Brain microvascular endothelial cell (primary cell): ENCODE measurements at regions not wholly inside any gene's neighbourhood (a gene's known extent, or its start where the extent isn't known, plus 50 kb on each side); places are given as distances from the start of the nearest gene placed in this dataset.

Experiments used
- DNase-seq: peaks from one replicate; pipeline ENCODE4 v3.0.0-alpha.2; 2020
- H3K27ac ChIP-seq: fragments of 250-450 bp; sonication (Bioruptor Pico); 2 replicates; pipeline ENCODE4 v1.5.1; 2020; ENCODE audit warnings: mild to moderate bottlenecking, moderate library complexity
- H3K27me3 ChIP-seq: fragments of 250-450 bp; sonication (Bioruptor Pico); replicated peaks from 2 replicates; pipeline ENCODE4 v1.5.1; 2020; ENCODE audit warnings: mild to moderate bottlenecking
- H3K36me3 ChIP-seq: fragments of 250-450 bp; sonication (Bioruptor Pico); replicated peaks from 2 replicates; pipeline ENCODE4 v1.5.1; 2020; ENCODE audit warnings: mild to moderate bottlenecking
- H3K4me3 ChIP-seq: 2 replicates; pipeline ENCODE4 v1.5.1; 2011; ENCODE audit warnings: low read depth, mild to moderate bottlenecking, control low read depth, low read length, moderate library complexity
- CTCF ChIP-seq: IDR thresholded peaks from 2 replicates; pipeline ENCODE4 v1.5.1; 2011; ENCODE audit warnings: low read depth, mild to moderate bottlenecking, moderate library complexity, low read length, control low read depth, inconsistent platforms; ENCODE audit errors: missing control alignments
- in situ Hi-C: cut with HindIII; loops from 2 replicates; pipeline ENCODE4 v1.10.0; 2017; ENCODE audit warnings: low sequenced_read_pairs, low pct_ligation_motif_present

- Histone ChIP-seq H3K4me3 (no peak overlapping the region), H3K36me3 (no peaks in the 10 kb centered on the region), H3K27ac (no peak overlapping the region), H3K27me3 (no peaks in the 10 kb centered on the region)
- TF ChIP-seq CTCF: no peak
- DNase-seq: no peak
- in situ Hi-C loops: no loop called here
Observed at GRCh38 chr4:179583221-179583620, 2141.0 kb upstream of the AGA start.

GRCh38 chr4:179584101-179584500 is 2141.9 kb upstream of the AGA start:
- TF ChIP-seq CTCF: no peak
- in situ Hi-C loops: no loop called here
- Histone ChIP-seq H3K4me3 (no peak overlapping the region), H3K27ac (no peak overlapping the region), H3K27me3 (no peaks in the 10 kb centered on the region), H3K36me3 (no peaks in the 10 kb centered on the region)
- DNase-seq: no peak

- Histone ChIP-seq H3K4me3 (no peak overlapping the region), H3K36me3 (no peaks in the 10 kb centered on the region), H3K27ac (no peak overlapping the region), H3K27me3 (no peaks in the 10 kb centered on the region)
- in situ Hi-C loops: no loop called here
- no peak for DNase-seq
- no peak for TF ChIP-seq CTCF
Observed at GRCh38 chr4:179585761-179586160, 2143.5 kb upstream of the AGA start.

GRCh38 chr4:179586460-179586859 is 2144.2 kb upstream of the AGA start:
- DNase-seq: peak; percentile 18
- in situ Hi-C loops: no loop called here
- Histone ChIP-seq H3K27ac (no peak overlapping the region), H3K4me3 (no peak overlapping the region), H3K36me3 (no peaks in the 10 kb centered on the region), H3K27me3 (no peaks in the 10 kb centered on the region)
- no peak for TF ChIP-seq CTCF

- peak; percentile 75 for DNase-seq
- peak overlapping the region; percentile 13 for H3K27ac ChIP-seq
- in situ Hi-C loops: no loop called here
- no peaks in the 10 kb centered on the region for H3K36me3 ChIP-seq
- H3K4me3 ChIP-seq: no peak overlapping the region
- H3K27me3 ChIP-seq: no peaks in the 10 kb centered on the region
- TF ChIP-seq CTCF: no peak
Observed at GRCh38 chr4:179595671-179596410, 2153.6 kb upstream of the AGA start.

GRCh38 chr4:179596621-179597020 is 2154.4 kb upstream of the AGA start:
- Histone ChIP-seq H3K27ac (no peak overlapping the region), H3K4me3 (no peak overlapping the region), H3K27me3 (no peaks in the 10 kb centered on the region), H3K36me3 (no peaks in the 10 kb centered on the region)
- in situ Hi-C loops: no loop called here
- DNase-seq: no peak
- TF ChIP-seq CTCF: no peak
